ENCODE measurements at regions not wholly inside any gene's neighbourhood (a gene's known extent, or its start where the extent isn't known, plus 50 kb on each side); places are given as distances from the start of the nearest gene placed in this dataset.

DNA sequence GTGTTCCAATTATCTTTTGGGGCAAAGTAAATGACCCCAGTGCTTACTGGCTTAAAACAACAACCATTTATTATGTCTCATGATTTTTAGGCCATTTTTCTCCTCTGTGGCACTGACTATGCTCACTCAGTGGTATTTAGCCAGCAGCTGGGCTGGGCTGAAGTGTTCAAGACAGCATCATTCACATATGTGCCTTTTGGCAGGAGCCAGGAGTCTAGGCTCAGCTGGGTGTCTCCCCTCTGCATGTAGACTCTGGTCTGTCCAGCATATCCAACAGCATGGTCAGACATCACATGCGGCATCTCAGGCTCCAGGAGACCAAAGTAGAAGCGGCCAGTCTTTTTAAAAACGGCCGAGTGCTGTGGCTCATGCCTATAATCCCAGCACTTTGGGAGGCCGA lies 120.3 kb upstream of the TOP1 start:
- TF ChIP-seq MYC (IDR thresholded peaks at IDR 0.05; ENCODE audit: low read depth, low read length) = no peak
- TF ChIP-seq CTCF (IDR thresholded peaks at IDR 0.05; ENCODE audit: extremely low read depth in 1 of 2, insufficient read depth in 1 of 2, low read depth in 1 of 2, low read length in 2 of 2) = no peak
